Endothelial cell of umbilical vein (primary cell): ENCODE measurements at regions not wholly inside any gene's neighbourhood (a gene's known extent, or its start where the extent isn't known, plus 50 kb on each side); places are given as distances from the start of the nearest gene placed in this dataset.

Experiments
- BruUV-seq: library from RNA; stranded (reverse); fragments of 400-500 nt; replicated peaks from 2 replicates; lab custom pipeline; 2021; lab: Mats Ljungman, UMichigan
- CTCF ChIA-PET: fragments of 300-600, 350-600 bp; sonication (Branson Sonifier 250); formaldehyde crosslinking; loops from one replicate; lab custom pipeline; 2021; ENCODE audit warnings: antibody characterized with exemption, inconsistent platforms; lab: Charles Lee
- POLR2A ChIA-PET: fragments of 300-600, 350-600 bp; sonication (Branson Sonifier 250); formaldehyde crosslinking; loops from one replicate; lab custom pipeline; 2021; ENCODE audit warnings: antibody characterized with exemption, inconsistent platforms; lab: Charles Lee
- DNase-seq: peaks from one replicate; pipeline ENCODE4 v3.0.0-alpha.2; 2011; ENCODE audit warnings: low read depth, low spot score
- FAIRE-seq: peaks from 2 replicates; lab custom pipeline; 2011; peaks lifted over from hg19 to GRCh38; lab: Jason Lieb, UNC
- H2AFZ ChIP-seq: 2 replicates; pipeline ENCODE4 v1.6.0; 2012; ENCODE audit warnings: low read depth, low read length, control low read depth, inconsistent platforms
- H3K27ac ChIP-seq: 2 replicates; pipeline ENCODE4 v1.5.1; 2011; ENCODE audit warnings: low read depth, mild to moderate bottlenecking, control low read depth, low read length, moderate library complexity; ENCODE audit not compliant: insufficient read depth
- H3K27me3 ChIP-seq, 2 experiments: 2 replicates each; pipeline versions ENCODE4 v1.6.0 to v1.6.1; 2011; ENCODE audit warnings: low read length in 2 of 2, mixed read lengths in 1 of 2; ENCODE audit not compliant: control insufficient read depth in 2 of 2, insufficient read depth in 2 of 2
- H3K36me3 ChIP-seq, 2 experiments: 2 replicates in 1 of 2; 3 replicates in 1 of 2; pipeline ENCODE4 v1.5.1; 2011; ENCODE audit warnings: low read length in 2 of 2, mild to moderate bottlenecking in 1 of 2, moderate library complexity in 1 of 2; ENCODE audit not compliant: control insufficient read depth in 2 of 2, insufficient read depth in 2 of 2; ENCODE audit errors: extremely low read depth in 1 of 2
- H3K4me1 ChIP-seq: 3 replicates; pipeline ENCODE4 v1.5.1; 2011; ENCODE audit warnings: mild to moderate bottlenecking, low read length; ENCODE audit not compliant: control insufficient read depth, insufficient read depth; ENCODE audit errors: extremely low read depth
- H3K4me2 ChIP-seq: 2 replicates; pipeline ENCODE4 v1.6.1; 2011; ENCODE audit warnings: low read length, control low read depth, mixed read lengths; ENCODE audit not compliant: insufficient read depth
- H3K4me3 ChIP-seq, 3 experiments: fragments of 200-600 bp in 1 of 3; sonication (generic), shearing (Covaris generic) in 1 of 3; replicated peaks in 1 of 3; 2 replicates each; pipeline ENCODE4 v1.5.1; 2011 to 2016; ENCODE audit warnings: control low read depth in 3 of 3, low read length in 3 of 3, mild to moderate bottlenecking in 2 of 3, inconsistent platforms in 1 of 3, low read depth in 1 of 3, moderate library complexity in 1 of 3; ENCODE audit not compliant: insufficient read depth in 1 of 3
- H3K79me2 ChIP-seq: 2 replicates; pipeline ENCODE4 v1.6.0; 2012; ENCODE audit warnings: low read length, inconsistent platforms; ENCODE audit not compliant: control insufficient read depth, insufficient read depth
- H3K9ac ChIP-seq: replicated peaks from 2 replicates; pipeline ENCODE3; 2011; ENCODE audit warnings: low read length, control low read depth; ENCODE audit not compliant: insufficient read depth; ENCODE audit errors: extremely low read depth
- H3K9me1 ChIP-seq: replicated peaks from 3 replicates; pipeline ENCODE4 v1.6.0; 2011; ENCODE audit warnings: mild to moderate bottlenecking, low read length; ENCODE audit not compliant: control insufficient read depth, insufficient read depth; ENCODE audit errors: extremely low read depth
- H3K9me3 ChIP-seq: replicated peaks from 2 replicates; pipeline ENCODE4 v1.5.1; 2012; ENCODE audit warnings: low read length, inconsistent platforms; ENCODE audit not compliant: control insufficient read depth, insufficient read depth
- H4K20me1 ChIP-seq: replicated peaks from 2 replicates; pipeline ENCODE3; 2011; ENCODE audit warnings: mild to moderate bottlenecking, low read length; ENCODE audit not compliant: control insufficient read depth, insufficient read depth; ENCODE audit errors: extremely low read depth
- CTCF ChIP-seq, 2 donors: IDR thresholded peaks; 1 replicate in 1 of 2; 2 replicates in 1 of 2; pipeline ENCODE4 v1.5.1; 2011; ENCODE audit warnings: low read length in 2 of 2, mild to moderate bottlenecking in 2 of 2, moderate library complexity in 2 of 2, control low read depth in 1 of 2, inconsistent platforms in 1 of 2, low read depth in 1 of 2; ENCODE audit not compliant: insufficient read depth in 1 of 2; ENCODE audit errors: extremely low read depth in 1 of 2
- EZH2 ChIP-seq: IDR thresholded peaks from 2 replicates; pipeline ENCODE4 v1.6.1; 2012; ENCODE audit warnings: borderline replicate concordance, low read depth, mild to moderate bottlenecking, moderate library complexity, low read length, inconsistent platforms; ENCODE audit not compliant: severe bottlenecking
- FOS ChIP-seq: IDR thresholded peaks from 2 replicates; pipeline ENCODE4 v1.6.1; 2011; ENCODE audit warnings: mild to moderate bottlenecking, low read length, moderate library complexity, borderline replicate concordance; ENCODE audit not compliant: insufficient read depth
- GATA2 ChIP-seq: IDR thresholded peaks from 2 replicates; pipeline ENCODE4 v1.7.0; 2011; ENCODE audit warnings: low read depth, mild to moderate bottlenecking, moderate library complexity, mixed read lengths, low read length; ENCODE audit not compliant: insufficient read length, insufficient read depth
- JUN ChIP-seq: IDR thresholded peaks from 2 replicates; pipeline ENCODE4 v1.6.1; 2011; ENCODE audit warnings: borderline replicate concordance, low read depth; ENCODE audit not compliant: insufficient read length, insufficient read depth
- MAX ChIP-seq: IDR thresholded peaks from 2 replicates; pipeline ENCODE4 v1.6.1; 2011; ENCODE audit not compliant: insufficient read depth, insufficient read length
- MYC ChIP-seq: IDR thresholded peaks from one replicate; pipeline ENCODE4 v1.6.1; 2011; ENCODE audit warnings: mild to moderate bottlenecking, low read depth, low read length
- POLR2A ChIP-seq: IDR thresholded peaks from 2 replicates; pipeline ENCODE4 v1.6.1; 2012; ENCODE audit warnings: low read depth, mild to moderate bottlenecking, control low read depth, low read length
- POLR2AphosphoS5 ChIP-seq: IDR thresholded peaks from 2 replicates; pipeline ENCODE4 v1.6.1; 2012; ENCODE audit warnings: low read depth, mild to moderate bottlenecking, control low read depth, low read length, moderate library complexity; ENCODE audit not compliant: insufficient read depth
- dilution Hi-C: fragments of 300-500 bp; cut with MboI; formaldehyde crosslinking; loops from one replicate; pipeline ENCODE4 v1.15.0; 2019; ENCODE audit warnings: low sequenced_read_pairs; ENCODE audit not compliant: extremely low pct_ligation_motif_present
- intact Hi-C: fragments of 100-400 bp; cut with micrococcal nuclease; formaldehyde crosslinking; loops from one replicate; pipeline ENCODE4 v1.10.0; 2022

DNA sequence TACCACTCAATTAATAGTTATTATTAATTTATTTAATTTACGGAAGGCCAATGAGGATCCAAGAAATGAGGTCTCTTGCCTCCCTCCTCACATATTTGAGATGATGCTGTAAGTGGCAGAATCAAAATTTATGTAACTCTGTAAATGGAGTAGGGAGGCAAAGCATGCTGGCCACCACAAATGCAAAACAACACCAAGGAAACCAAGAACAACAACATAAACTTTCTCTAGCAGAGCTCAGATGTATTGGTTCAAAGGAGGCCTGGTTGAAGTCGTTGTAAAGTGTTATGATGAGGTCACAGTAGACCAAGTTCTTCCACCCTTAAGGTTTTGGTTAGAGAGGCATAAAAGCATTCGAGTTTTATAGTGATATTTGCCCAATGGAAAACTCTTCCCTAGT lies 194.8 kb upstream of the FAT1 start:
- intact Hi-C loops, result no loop called here
- H3K4me3 ChIP-seq, result no peak overlapping the region
- H3K79me2 ChIP-seq, result no peaks in the 10 kb centered on the region
- TF ChIP-seq MYC (no peak), JUN (no peak), GATA2 (no peak), MAX (no peak), FOS (no peak), EZH2 (no peak), POLR2A (no peak), POLR2AphosphoS5 (no peak), CTCF (IDR thresholded peaks at IDR 0.05; ENCODE audit: extremely low read depth in 1 of 2, insufficient read depth in 1 of 2, low read depth in 1 of 2, low read length in 2 of 2) (no peak)
- no peak overlapping the region for H3K27ac ChIP-seq
- BruUV-seq, result no TSS peak
- no peak overlapping the region for H3K9ac ChIP-seq
- dilution Hi-C loops, result no loop called here
- H3K4me2 ChIP-seq, result no peak overlapping the region
- ChIA-PET CTCF (no interaction called here), POLR2A (no interaction called here)
- no peak overlapping the region for H2AFZ ChIP-seq
- no peaks in the 10 kb centered on the region for H4K20me1 ChIP-seq
- no peaks in the 10 kb centered on the region for H3K9me3 ChIP-seq
- no peaks in the 10 kb centered on the region for H3K4me1 ChIP-seq
- no peaks in the 10 kb centered on the region for H3K36me3 ChIP-seq
- H3K9me1 ChIP-seq, result no peaks in the 10 kb centered on the region
- DNase-seq (no peak), FAIRE-seq (no peak)
- peaks cover 0 to 2% of the 10 kb centered on the region in 2 experiments for H3K27me3 ChIP-seq
